GM19467 (cell line): ENCODE measurements at regions not wholly inside any gene's neighbourhood (a gene's known extent, or its start where the extent isn't known, plus 50 kb on each side); places are given as distances from the start of the nearest gene placed in this dataset.

Experiments used
- ATAC-seq: cut with Tn5 transposase; IDR thresholded peaks from one replicate; pipeline ENCODE4 v1.9.1; 2021; ENCODE audit warnings: mild to moderate bottlenecking, moderate library complexity; ENCODE audit not compliant: unreplicated experiment

DNA sequence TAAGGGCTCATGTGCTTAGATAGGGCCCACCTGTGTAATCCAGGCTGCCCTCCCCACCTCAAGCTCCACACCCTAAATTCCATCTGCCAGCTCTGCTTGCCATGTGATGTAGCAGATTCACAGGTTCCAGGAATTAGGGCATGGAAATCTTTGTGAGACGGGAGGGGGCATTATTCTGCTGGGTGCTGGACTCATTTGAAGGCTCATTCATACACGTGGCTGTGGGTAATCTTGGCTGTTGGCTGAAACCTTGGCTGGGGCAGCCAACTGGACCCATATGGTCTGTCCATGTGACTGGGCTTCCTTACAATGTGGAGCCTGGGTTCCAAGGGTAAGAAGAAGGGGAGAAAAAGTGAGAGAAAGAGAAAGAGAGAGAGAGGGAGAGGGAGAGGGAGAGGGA lies 115.1 kb downstream of the CYLD start:
- ATAC-seq, result no peak

DNA sequence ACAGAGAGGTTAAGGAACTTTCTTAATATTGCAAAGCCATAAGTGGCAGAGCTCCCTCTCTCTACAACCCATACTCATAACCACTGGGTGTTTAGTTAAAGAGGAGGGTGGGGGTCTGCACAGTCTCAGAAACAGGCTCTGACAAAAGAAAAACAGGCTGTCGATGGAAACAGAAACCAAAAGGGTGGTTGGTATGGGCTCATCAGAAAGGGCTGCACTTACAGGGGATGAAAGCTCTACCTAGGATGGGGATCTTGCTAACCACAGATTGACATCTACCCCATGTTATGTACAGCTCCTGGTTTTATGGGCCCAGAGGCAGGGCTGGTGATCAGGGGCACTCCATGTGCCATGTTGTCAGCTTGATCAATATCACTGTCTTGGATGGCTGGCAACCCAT lies 111.4 kb downstream of the CYLD start:
- no peak for ATAC-seq
